Ascending aorta (tissue), 2 donors: ENCODE measurements at regions not wholly inside any gene's neighbourhood (a gene's known extent, or its start where the extent isn't known, plus 50 kb on each side); places are given as distances from the start of the nearest gene placed in this dataset.

Source experiments
- DNase-seq, 2 donors: peaks; one replicate each; pipeline ENCODE4 v3.0.0-alpha.2; 2019; ENCODE audit warnings: low spot score in 2 of 2
- H3K27ac ChIP-seq, 2 donors: fragments of 200-600 bp; sonication (generic); one replicate each; pipeline ENCODE4 v1.5.1; 2016 to 2017; ENCODE audit warnings: mild to moderate bottlenecking in 1 of 2
- H3K27me3 ChIP-seq: fragments of 200-600 bp; sonication (generic); one replicate; pipeline ENCODE4 v1.5.1; 2017
- H3K36me3 ChIP-seq, 2 donors: fragments of 200-600 bp; sonication (generic); one replicate each; pipeline ENCODE4 v1.5.1; 2016
- H3K4me1 ChIP-seq, 2 donors: fragments of 200-600 bp; sonication (generic); one replicate each; pipeline ENCODE4 v1.5.1; 2016 to 2017; ENCODE audit warnings: mild to moderate bottlenecking in 1 of 2
- H3K4me3 ChIP-seq, 2 donors: fragments of 200-600 bp; sonication (generic); one replicate each; pipeline ENCODE4 v1.5.1; 2016 to 2017; ENCODE audit warnings: mild to moderate bottlenecking in 1 of 2
- H3K9me3 ChIP-seq, 2 donors: fragments of 200-600 bp; sonication (generic); one replicate each; pipeline ENCODE4 v1.5.1; 2016
- CTCF ChIP-seq, 3 experiments: fragments of 200-600 bp in 2 of 3; fragments of 450-650 bp in 1 of 3; sonication (generic) in 2 of 3; IDR thresholded peaks; one replicate each; pipeline ENCODE4 v1.5.1; 2016 to 2019; ENCODE audit warnings: antibody characterized with exemption in 3 of 3, mild to moderate bottlenecking in 1 of 3, moderate library complexity in 1 of 3
- intact Hi-C: fragments of 100-400 bp; cut with DNase I; formaldehyde crosslinking; loops from one replicate; pipeline ENCODE4 v1.15.1; 2023

GRCh38 chr11:109984634-109985289, 108.4 kb upstream of the ZC3H12C start:
- DNase-seq = no peak
- Histone ChIP-seq H3K4me3 (no peak overlapping the region), H3K36me3 (no peaks in the 10 kb centered on the region), H3K4me1 (no peaks in the 10 kb centered on the region), H3K27ac (no peak overlapping the region), H3K27me3 (no peaks in the 10 kb centered on the region), H3K9me3 (no peaks in the 10 kb centered on the region)
- intact Hi-C loops = no loop called here
- TF ChIP-seq CTCF (IDR thresholded peaks at IDR 0.05) = no peak

GRCh38 chr11:109986488-109986887, 106.7 kb upstream of the ZC3H12C start:
- Histone ChIP-seq H3K4me1 (no peaks in the 10 kb centered on the region), H3K27me3 (no peaks in the 10 kb centered on the region), H3K36me3 (no peaks in the 10 kb centered on the region), H3K27ac (no peak overlapping the region), H3K9me3 (no peaks in the 10 kb centered on the region), H3K4me3 (no peak overlapping the region)
- no peak for DNase-seq
- intact Hi-C loops = no loop called here
- TF ChIP-seq CTCF (IDR thresholded peaks at IDR 0.05) = no peak

- Histone ChIP-seq H3K36me3 (no peaks in the 10 kb centered on the region), H3K27ac (no peak overlapping the region), H3K27me3 (no peaks in the 10 kb centered on the region), H3K4me1 (no peaks in the 10 kb centered on the region), H3K4me3 (no peak overlapping the region), H3K9me3 (no peaks in the 10 kb centered on the region)
- no peak for DNase-seq
- intact Hi-C loops = no loop called here
- no peak for TF ChIP-seq CTCF (IDR thresholded peaks at IDR 0.05)
Observed at GRCh38 chr11:109991835-109992234, 101.4 kb upstream of the ZC3H12C start.

- no peaks in the 10 kb centered on the region for H3K27me3 ChIP-seq
- intact Hi-C loops = no loop called here
- H3K27ac ChIP-seq = no peak overlapping the region
- DNase-seq = no peak
- no peaks in the 10 kb centered on the region for H3K36me3 ChIP-seq
- H3K4me3 ChIP-seq = no peak overlapping the region
- TF ChIP-seq CTCF (IDR thresholded peaks at IDR 0.05) = no peak
- H3K4me1 ChIP-seq = no peaks in the 10 kb centered on the region
- H3K9me3 ChIP-seq = no peaks in the 10 kb centered on the region
Observed at GRCh38 chr11:109993786-109994185, 99.4 kb upstream of the ZC3H12C start.

- intact Hi-C loops = no loop called here
- Histone ChIP-seq H3K4me3 (no peak overlapping the region), H3K36me3 (no peaks in the 10 kb centered on the region), H3K27ac (no peak overlapping the region), H3K27me3 (no peaks in the 10 kb centered on the region), H3K4me1 (peaks cover 0 to 3% of the 10 kb centered on the region in 2 donors), H3K9me3 (no peaks in the 10 kb centered on the region)
- DNase-seq = no peak
- no peak for TF ChIP-seq CTCF (IDR thresholded peaks at IDR 0.05)
Observed at GRCh38 chr11:109994907-109995306, 98.3 kb upstream of the ZC3H12C start.

GRCh38 chr11:109996060-109996459, 97.1 kb upstream of the ZC3H12C start:
- H3K9me3 ChIP-seq = no peaks in the 10 kb centered on the region
- no peak overlapping the region for H3K4me3 ChIP-seq
- H3K27me3 ChIP-seq = no peaks in the 10 kb centered on the region
- no peak for DNase-seq
- H3K27ac ChIP-seq = no peak overlapping the region
- H3K36me3 ChIP-seq = no peaks in the 10 kb centered on the region
- no peak for TF ChIP-seq CTCF (IDR thresholded peaks at IDR 0.05)
- H3K4me1 ChIP-seq = peaks cover 0 to 6% of the 10 kb centered on the region in 2 donors
- intact Hi-C loops = no loop called here
